ENCODE measurements at regions not wholly inside any gene's neighbourhood (a gene's known extent, or its start where the extent isn't known, plus 50 kb on each side); places are given as distances from the start of the nearest gene placed in this dataset.

- no peak for TF ChIP-seq EZH2 (IDR thresholded peaks at IDR 0.05; ENCODE audit: borderline replicate concordance, low read depth, low read length, severe bottlenecking)
- no peak for TF ChIP-seq POLR2A (IDR thresholded peaks at IDR 0.05; ENCODE audit: low read depth, low read length)
- TF ChIP-seq CTCF (IDR thresholded peaks at IDR 0.05; ENCODE audit: extremely low read depth in 1 of 2, insufficient read depth in 1 of 2, low read depth in 1 of 2, low read length in 2 of 2) = no peak
- TF ChIP-seq MAX (IDR thresholded peaks at IDR 0.05; ENCODE audit: insufficient read depth, insufficient read length) = no peak
- TF ChIP-seq POLR2AphosphoS5 (IDR thresholded peaks at IDR 0.05; ENCODE audit: insufficient read depth, low read depth, low read length) = no peak
- no peak for TF ChIP-seq MYC (IDR thresholded peaks at IDR 0.05; ENCODE audit: low read depth, low read length)
These were observed 106.0 kb upstream of the RAB12 start for GRCh38 chr18:8503248-8503647.
